ENCODE measurements at regions not wholly inside any gene's neighbourhood (a gene's known extent, or its start where the extent isn't known, plus 50 kb on each side); places are given as distances from the start of the nearest gene placed in this dataset.
A peak's percentile ranks its signal among the peaks of the same experiment; 100 is the strongest.
"Not testable (repeated sequence)": the region's sequence is repeated elsewhere in the genome, so short reads cannot be mapped to it uniquely, and the experiment has no call there.

DNA sequence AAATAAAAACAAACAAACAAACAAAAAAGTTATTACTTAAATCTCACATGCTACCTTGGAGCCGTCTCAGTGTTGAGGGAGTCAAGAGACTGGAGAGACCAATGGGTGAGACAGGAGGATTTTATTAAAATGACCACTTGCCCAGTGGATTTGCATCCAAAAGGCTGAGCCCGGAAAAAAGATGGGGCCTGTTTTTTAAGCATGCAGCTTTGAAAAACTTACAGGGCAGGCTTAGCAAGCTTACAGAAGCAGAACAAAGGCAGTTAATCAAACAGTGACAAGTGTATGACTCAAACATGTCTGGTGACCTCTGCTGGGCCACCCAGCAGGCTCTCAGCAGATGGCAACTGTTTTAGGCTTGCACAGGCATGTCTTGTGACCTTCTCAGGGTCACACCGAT, 82.5 kb downstream of the POTEH start:
- ATAC-seq: not testable (repeated sequence)

DNA sequence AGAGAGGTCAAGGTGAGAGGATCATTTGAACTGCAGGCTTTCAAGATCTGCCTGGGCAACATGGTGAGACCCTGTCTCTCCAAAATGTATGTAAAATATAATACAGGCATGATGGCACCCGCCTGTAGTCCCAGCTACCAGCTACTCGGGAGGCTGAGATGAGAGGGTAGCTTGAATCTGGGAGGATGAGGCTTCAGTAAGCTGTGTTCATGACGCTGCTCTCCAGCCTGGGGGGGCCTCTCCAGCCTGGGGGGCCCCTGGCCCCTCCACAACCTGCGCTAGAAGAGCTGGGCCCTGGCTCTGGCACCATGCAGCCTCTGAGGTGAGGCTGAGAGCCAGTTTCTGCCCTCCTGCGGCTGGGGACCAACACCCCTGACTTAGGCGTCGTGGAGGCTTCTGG, 85.3 kb downstream of the POTEH start:
- peak; percentile 22 for ATAC-seq

DNA sequence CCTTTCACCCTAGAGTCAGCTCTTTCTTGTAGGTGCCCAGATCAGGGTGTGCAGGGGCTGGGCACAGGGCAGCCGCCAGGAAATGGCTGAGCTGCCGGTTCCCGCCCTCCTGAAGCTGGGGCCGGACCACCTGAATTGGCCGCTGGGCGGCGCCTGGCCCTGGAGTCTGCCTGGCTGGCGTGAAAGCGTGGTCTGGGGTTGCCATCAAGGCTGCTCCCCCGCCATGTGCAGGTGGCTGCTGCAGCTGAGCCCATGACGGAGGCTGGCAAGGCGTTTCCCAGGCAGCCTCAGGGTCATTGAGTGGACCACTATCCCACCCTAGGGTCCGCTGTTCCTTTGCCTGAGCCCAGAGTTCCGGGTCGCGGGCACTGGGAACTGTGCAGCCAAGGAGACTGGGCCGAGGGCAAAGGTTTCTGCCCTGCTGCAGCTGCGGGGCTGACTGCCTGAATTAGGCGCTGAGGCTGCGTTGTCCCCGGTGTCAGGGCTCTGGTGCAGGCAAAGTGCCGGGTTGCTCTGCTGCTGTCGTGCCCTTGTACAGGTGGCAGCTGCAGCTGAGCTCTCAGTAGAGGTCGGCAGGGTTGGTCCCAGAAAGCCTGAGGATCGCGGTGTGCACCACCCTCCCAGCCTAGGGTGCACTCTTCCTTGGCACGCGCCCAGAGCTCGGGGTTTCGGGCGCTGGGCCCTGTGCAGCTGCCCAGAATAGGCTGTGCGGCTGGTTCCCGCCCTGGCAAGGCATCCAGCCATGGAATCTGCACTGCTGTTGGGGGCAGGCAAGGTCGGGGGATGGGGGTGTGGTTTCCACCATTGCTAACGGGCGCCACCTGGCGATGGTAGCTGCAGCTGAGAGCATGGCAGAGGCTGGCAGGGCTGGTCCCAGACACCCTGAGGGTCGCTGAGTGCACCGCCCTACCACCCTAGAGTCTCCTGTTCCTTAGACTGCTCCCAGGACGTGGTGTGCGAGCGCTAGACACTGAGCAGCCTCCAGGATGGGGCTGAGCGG, 86.1 kb downstream of the POTEH start:
- peak; percentile 29 for ATAC-seq

DNA sequence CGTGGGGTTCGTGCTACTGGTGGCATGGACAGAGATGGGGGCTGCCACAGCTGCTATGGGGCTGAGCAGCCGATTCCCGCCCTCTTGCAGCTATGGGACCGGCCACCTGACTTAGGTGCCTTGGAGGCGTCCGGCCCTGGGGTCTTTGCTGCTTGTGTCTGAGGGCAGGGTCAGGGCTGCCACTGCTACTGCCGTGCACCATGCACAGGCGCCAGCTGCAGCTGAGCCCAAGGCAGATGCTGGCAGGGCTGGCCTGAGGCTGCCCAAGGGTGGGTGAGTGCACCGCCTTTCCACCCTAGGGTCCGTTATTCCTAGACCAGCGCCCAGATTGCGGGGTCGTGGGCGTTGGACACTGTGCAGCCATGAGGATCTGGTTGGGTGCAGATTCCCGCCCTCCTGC, 86.9 kb downstream of the POTEH start:
- not testable (repeated sequence) for ATAC-seq

DNA sequence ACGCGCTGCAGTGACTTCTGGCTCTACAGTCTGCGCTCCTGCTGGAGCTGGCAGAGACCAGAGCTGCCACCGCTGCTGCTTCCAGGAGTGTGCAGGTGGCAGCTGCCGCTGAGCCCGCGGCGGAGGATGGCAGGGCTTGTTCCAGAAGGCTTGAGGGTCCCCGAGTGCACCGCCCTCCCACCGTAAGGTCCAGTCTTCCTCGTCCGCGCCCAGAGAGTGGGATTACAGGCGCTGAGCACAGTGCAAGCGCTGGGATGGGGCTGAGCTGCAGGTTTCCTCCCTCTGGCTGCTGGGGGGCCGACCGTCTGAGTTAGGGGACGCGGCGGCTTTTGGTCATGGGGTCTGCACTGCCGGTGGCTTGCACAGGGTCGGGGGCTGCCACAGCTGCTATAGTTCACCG, 87.3 kb downstream of the POTEH start:
- ATAC-seq: not testable (repeated sequence)

DNA sequence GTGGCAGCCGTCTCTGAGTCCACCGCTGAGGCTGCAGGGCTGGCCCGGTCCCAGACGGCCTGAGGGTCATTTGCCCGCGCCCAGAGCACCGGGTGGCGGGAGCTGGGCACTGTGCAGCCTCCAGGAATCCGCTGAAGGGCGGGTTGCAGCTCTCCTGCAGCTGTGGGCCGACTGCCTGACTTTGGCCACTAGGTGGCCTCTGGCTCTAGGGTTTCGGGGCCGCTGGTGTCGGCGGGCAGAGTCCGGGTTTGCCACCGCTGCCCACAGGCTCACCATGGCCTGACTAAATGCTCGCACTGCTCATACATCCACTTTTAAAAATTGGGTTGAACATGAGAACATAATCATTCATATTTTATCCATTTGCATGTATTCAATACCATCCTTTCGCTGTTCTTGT, 87.7 kb downstream of the POTEH start:
- not testable (repeated sequence) for ATAC-seq

DNA sequence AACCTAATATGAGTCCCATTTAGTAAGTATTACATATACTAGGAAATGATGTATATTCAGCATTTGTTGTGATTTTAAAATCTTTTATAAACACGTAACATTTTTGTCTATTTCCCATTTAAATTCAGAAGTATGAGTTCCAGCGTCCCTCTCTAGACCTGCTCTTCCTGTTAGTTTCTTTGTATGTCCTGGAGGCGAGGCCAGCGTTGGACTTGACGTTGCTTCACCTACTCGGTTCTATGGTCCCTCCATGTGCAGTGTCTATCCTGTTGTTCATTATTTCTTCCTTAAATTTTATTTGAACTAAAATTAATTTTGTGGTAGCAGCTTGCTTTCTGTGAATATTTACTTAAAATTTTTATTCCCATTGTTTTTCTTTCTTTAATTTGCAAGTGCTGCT, 88.5 kb downstream of the POTEH start:
- not testable (repeated sequence) for ATAC-seq

DNA sequence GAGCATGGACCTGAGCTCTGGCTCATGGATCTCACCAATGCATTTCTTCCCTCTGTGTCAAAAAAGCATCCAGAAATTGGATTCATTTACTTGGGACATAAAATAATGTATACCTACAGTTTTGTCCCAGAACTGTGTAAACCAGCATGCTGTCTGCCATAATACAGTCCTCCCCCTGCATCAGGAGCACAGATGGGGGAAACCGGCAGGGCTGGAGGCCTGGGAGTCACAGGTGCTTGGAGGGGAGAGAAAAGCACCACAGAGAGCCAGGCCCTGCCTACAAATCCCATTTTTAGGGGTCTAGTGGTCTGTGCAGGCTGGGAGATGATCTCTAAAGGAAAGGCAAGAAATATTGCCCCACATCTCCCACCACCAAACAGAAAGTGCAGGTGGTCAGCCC, 91.8 kb downstream of the POTEH start:
- not testable (repeated sequence) for ATAC-seq

DNA sequence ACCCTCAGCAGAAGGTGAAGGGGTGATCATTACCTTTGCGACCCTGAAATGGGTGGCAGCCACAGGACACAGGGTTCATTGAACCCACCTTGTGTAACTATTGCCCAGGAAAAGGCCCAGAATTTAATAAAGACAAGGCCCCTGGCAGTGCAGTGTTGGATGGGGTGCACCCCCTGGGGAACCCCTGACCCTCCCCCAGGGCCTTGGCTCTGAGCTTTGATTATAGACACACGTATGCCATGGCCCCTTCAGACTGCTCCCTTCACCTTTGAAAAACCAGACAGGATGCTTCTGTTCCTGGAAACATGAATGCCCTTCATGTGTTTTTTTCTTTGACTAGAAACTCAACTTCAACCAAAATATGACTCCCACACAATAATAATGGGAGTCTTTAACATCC, 93.1 kb downstream of the POTEH start:
- not testable (repeated sequence) for ATAC-seq

DNA sequence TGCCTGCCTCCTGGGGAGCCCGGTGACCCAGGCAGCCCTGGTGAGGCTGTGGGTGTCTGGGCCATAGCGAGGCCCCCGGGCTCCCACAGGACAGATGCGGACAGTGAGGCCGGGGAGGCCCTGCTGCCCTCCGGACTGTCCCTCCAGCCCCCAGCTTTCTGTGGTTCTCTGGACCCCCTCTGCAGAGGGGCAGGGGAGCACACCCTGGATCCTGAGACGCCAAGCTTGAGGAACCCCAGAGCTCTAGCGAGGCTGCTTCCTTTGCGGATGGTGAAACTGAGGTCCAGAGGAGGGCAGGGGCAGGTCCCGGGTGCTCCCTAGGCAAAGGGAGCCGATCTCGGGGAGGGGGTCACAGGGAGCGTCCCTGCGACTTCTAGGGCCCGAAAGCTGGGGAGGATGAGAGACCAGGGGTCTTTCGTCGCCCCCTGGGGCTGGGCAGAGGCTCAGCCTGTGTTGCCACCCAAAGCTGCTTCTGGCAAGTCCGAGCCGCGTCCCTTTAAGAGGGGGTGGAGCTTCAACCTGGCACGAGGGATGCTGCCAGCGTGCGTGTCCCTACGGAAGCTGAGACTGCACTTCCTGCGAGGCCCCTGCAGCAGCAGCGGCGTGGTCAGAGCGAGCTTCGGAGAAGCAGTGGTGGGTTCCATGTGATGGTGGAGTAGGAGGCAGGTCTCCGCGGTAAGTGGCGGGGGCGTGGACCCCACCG, 94.7 kb downstream of the POTEH start:
- ATAC-seq: peak; percentile 35

DNA sequence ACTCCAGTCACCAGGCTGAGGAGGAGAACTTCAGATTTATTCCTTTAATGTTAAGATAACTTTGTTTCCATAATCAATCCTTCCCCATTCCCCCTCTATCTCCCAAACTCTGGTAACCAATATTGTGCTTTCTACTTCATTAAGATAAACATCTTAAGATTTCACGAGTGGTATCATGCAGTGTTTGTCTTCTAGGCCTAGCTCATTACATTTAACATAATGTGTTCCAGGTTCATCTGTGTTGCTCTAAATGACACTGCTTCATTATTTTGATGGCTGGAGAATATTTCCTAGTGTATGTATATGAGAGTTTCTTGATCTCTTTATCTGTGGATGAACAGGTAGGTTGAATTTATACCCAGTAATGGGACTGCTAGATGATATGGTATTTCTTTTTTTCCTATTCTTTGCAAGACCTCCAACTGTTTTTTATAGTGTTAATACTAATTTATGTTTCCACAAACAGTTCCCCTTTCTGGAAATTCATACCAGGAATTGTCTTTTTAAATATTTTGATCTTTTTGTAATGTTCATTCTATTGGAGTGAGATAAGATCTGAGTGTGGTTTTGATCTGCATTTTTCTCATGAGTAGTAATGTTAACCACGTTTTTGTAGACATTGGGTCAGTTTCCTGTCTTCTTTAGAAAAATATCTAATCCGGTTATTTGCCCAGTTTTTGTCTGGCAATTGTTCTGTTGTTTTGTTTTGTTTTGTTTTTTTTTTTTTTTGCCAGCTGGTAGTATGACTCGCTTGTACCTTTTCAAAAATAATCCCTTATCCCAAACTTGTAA, 97.3 kb downstream of the POTEH start:
- not testable (repeated sequence) for ATAC-seq

DNA sequence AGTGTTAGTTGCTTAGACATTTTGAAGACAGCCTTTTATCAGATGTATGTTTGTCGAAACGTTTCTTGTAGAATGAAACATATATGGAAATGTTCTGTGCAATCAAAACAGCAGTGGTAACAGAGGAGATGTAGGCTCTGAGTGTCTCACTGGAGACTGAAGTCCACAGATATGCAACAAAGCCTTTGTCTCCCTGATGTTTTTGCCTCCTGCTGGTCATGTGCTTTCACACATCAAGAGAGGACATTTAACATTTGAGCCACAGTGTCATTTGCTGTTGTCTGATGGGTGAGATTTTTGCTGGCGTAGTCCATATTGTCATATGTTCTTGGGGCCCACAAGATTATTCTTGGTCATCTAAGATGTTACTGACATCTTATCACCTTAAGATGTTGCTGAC, 101.7 kb downstream of the POTEH start:
- not testable (repeated sequence) for ATAC-seq

DNA sequence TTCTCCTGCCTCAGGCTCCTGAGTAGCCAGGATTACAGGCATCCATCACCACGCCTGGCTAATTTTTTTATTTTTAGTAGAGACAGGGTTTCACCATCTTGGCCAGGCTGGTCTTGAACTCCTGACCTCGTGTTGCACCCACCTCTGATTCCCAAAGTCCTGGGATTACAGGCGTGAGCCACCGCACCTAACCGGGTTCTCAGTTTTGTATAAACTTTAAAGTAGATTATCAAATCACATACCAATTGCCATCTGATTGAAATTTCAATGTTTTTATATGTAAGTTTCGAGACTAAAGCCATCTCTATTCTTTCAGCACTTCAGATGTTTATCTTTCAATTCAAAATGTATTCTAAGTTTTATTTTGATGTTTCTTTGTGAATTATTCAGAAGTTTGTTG, 110.1 kb downstream of the POTEH start:
- not testable (repeated sequence) for ATAC-seq

DNA sequence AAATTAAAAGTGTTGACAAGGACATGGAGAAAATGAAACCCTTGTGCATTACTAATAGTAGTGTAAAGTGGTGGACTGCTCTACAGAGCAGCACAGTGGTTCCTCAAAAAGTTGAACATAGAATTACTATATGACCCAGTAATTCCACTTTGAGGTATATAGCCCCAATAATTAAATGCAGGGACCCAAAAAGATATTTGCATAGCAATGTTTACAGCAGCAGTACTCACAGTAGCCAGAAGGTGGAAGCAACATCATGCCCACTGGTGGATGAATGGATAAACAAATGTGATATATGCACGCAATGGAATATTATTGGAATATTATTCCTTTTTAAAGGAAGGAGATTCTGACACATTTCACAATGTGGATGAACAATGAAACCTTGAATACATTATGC, 121.3 kb downstream of the POTEH start:
- not testable (repeated sequence) for ATAC-seq

DNA sequence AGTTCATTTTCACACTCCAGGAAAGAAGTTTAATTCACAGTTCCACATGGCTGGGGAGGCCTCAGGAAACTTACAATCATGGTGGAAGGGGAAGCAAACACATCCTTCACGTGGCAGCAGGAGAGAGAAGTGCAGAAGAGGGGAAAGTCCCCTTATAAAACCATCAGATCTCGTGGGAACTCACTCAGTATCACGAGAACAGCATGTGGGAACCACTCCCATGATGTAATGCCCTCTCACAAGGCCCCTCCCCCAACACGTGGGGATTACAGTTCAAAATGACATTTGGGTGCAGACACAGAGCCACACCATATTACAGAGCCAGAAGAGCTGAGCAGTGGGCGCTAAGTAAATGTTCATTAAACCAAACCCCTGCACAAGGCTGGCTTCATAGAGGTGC, 126.0 kb downstream of the POTEH start:
- not testable (repeated sequence) for ATAC-seq

DNA sequence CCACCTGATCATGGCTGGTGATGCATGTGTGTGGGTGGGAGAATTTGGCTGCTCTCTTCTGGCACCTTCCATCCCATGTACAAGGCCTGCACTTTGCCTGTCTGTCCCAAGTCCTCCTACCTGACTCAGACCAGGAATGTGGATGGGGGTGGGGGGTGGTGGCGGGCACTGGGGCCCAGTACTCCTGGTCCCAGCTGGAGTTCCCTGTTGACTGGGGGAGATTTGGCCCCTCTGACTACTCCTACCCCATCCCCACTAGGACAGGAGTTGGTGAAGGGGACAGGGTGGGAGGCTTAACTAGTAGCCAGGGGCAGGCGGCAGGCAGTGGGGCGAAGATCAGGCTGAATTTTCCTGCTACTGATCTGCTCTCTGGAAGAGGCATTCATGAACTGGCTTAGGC, 126.6 kb downstream of the POTEH start:
- not testable (repeated sequence) for ATAC-seq

DNA sequence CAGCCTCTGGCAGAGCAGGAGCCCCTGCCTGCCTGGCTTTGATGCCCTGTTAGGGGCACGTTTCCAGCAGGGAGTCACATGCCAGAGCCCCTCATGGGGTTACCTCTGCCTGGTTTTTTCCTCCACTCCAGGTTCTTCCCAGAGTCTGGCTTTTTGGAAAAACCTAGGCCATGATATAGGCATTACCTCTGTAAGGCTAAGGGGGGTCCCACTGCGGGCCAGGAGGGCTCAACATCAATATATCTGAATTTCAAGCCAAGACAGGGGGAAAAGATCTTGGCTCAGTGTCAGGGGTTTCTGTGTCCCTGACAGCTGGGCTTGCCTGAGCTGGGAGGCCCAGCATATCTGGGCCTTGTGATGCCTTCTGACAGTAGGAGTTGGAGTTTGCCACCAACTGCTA, 127.4 kb downstream of the POTEH start:
- ATAC-seq: not testable (repeated sequence)

DNA sequence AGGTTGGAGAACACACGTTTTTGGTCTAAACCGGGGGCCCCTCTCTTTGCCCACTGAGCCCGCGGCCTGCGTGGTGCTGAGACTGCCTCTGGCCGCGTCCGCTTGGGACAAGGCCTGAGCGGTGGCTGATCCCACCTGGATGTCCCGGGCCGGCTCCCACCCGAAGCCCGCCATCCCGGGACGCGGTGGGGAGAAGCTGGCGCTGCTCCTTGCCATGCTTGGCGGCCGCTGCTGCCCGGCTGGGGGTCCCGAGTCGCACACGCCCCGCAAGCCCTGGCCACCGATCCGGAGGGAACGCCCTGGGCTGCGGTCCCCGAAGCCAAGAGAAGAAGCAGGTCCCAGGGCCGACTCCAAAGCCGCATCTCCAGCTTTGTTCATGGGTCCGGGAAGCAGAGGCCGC, 130.1 kb downstream of the POTEH start:
- peak; percentile 15 for ATAC-seq

DNA sequence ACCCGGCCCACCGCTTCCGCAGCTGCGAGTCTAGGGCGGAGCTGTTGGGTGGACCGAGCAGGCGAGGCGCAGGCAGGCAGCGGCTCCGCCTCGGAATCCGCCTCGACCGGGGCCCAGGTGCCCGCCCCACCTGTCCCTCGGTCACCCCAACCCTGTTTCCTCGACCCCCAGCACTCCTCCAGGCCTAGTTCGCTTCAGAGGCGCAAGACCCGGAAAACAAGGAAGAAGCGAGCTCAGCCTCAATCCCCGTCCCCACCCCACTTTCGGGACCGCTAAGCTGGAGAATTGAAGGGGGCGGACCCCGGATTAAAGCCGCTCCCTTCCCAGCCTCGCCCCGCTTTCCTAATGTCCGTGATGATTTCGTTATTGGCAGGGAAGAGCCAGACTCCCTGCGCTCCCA, 131.3 kb downstream of the POTEH start:
- ATAC-seq: not testable (repeated sequence)

DNA sequence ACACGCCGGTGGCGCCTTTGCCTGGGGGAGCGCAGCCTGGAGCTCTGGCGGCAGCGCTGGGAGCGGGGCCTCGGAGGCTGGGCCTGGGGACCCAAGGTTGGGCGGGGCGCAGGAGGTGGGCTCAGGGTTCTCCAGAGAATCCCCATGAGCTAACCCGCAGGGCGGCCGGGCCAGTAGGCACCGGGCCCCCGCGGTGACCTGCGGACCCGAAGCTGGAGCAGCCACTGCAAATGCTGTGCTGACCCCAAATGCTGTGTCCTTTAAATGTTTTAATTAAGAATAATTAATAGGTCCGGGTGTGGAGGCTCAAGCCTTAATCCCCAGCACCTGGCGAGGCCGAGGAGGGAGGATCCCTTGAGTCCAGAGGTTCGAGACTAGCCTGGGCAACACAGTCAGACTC, 132.2 kb downstream of the POTEH start:
- not testable (repeated sequence) for ATAC-seq

DNA sequence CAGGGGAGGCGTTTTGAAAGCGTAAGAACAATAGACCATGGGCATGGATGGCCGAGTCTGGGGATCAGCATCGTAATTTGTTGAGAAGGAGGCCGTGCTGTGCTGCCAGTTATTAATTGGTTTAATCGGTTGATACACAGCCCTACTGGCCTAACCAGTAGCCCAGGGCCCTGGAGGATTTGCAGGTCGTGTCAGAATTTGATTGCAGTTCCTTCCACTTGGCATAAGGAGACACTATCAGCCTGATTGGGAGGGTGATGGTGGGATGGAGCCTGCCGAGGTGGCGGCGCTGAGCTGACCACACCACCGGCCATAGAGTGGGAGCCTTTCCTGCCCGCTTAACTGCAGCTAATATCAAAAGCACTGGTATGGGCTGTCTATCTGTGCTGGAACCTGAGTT, 133.4 kb downstream of the POTEH start:
- not testable (repeated sequence) for ATAC-seq

DNA sequence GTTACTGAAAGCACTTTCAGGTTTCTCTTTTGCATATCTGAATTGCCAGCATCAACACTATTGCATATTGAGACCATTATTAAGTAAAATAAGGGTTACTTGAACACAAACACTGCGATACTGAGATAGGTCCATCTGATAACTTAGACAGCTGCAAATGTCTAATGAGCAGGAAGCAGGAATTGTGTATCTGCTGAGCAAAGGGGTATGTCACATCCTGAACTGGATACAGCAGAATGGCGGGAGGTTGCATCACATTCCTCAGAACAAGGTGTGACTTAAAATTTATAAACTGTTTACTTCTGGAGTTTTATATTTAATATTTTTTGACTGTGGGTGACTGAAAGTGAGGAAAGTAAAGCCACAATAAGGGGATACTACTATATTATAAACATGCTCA, 142.4 kb downstream of the POTEH start:
- ATAC-seq: not testable (repeated sequence)

DNA sequence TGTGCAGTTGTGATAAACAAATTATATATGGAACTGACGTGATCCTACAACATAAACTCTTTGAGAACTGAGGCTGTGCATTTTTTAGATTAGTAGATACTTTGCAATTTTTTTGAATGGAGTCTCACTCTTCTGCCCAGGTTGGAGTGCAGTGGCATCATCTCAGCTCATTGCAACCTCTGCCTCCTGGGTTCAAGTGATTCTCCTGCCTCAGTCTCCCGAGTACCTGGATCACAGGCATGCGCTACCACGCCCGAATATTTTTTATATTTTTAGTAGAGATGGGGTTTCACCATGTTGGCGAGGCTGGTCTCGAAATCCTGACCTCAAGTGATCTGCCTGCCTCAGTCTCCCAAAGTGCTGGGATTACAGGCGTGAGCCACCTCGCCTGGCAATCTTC, 145.9 kb downstream of the POTEH start:
- ATAC-seq: not testable (repeated sequence)
